Astrocyte (in vitro differentiated cells and primary cell): ENCODE measurements at regions not wholly inside any gene's neighbourhood (a gene's known extent, or its start where the extent isn't known, plus 50 kb on each side); places are given as distances from the start of the nearest gene placed in this dataset.
"Not testable (repeated sequence)": the region's sequence is repeated elsewhere in the genome, so short reads cannot be mapped to it uniquely, and the experiment has no call there.

Source experiments
- EZH2 ChIP-seq: IDR thresholded peaks from 2 replicates; pipeline ENCODE4 v1.6.1; 2012; ENCODE audit warnings: mild to moderate bottlenecking, low read length, inconsistent platforms; ENCODE audit not compliant: insufficient read depth
- TF ChIP-seq, protein P1 (sequence below): IDR thresholded peaks from 2 replicates; pipeline ENCODE4 v1.5.1; 2011; ENCODE audit warnings: low read depth, mild to moderate bottlenecking, inconsistent platforms, low read length, moderate library complexity; ENCODE audit not compliant: insufficient read depth

DNA sequence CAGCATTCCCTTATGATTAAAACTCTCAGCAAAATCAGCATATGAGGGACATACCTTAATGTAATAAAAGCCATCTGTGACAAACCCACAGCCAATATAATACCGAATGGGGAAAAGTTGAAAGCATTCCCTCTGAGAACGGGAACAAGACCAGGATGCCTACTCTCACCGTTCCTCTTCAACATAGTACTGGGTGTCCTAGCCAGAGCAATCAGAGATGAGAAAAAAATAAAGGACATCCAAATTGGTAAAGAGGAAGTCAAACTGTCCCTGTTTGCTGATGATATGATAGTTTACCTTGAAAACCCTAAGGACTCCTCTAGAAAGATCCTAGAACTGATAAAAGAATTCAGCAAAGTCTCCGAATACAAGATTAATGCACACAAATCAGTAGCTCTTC lies 141.6 kb upstream of the MAN1A1 start:
- TF ChIP-seq, protein P1, sequence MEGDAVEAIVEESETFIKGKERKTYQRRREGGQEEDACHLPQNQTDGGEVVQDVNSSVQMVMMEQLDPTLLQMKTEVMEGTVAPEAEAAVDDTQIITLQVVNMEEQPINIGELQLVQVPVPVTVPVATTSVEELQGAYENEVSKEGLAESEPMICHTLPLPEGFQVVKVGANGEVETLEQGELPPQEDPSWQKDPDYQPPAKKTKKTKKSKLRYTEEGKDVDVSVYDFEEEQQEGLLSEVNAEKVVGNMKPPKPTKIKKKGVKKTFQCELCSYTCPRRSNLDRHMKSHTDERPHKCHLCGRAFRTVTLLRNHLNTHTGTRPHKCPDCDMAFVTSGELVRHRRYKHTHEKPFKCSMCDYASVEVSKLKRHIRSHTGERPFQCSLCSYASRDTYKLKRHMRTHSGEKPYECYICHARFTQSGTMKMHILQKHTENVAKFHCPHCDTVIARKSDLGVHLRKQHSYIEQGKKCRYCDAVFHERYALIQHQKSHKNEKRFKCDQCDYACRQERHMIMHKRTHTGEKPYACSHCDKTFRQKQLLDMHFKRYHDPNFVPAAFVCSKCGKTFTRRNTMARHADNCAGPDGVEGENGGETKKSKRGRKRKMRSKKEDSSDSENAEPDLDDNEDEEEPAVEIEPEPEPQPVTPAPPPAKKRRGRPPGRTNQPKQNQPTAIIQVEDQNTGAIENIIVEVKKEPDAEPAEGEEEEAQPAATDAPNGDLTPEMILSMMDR = not testable (repeated sequence)
- not testable (repeated sequence) for TF ChIP-seq EZH2
